Cardiac muscle cell (in vitro differentiated cells and primary cell): ENCODE measurements at regions not wholly inside any gene's neighbourhood (a gene's known extent, or its start where the extent isn't known, plus 50 kb on each side); places are given as distances from the start of the nearest gene placed in this dataset.
"Not testable (repeated sequence)": the region's sequence is repeated elsewhere in the genome, so short reads cannot be mapped to it uniquely, and the experiment has no call there.

Experiments used
- DNase-seq, 2 donors: peaks; one replicate each; pipeline versions ENCODE4 v3.0.0 to v3.0.0-alpha.2; 2010 to 2017; ENCODE audit warnings: low read depth in 1 of 2, low spot score in 1 of 2
- H3K27ac ChIP-seq: fragments of 200-600 bp; sonication (generic); 2 replicates; pipeline ENCODE4 v1.5.1; 2016
- H3K27me3 ChIP-seq: fragments of 200-600 bp; sonication (generic); 2 replicates; pipeline ENCODE4 v1.6.0; 2016; ENCODE audit warnings: control low read depth
- H3K36me3 ChIP-seq: fragments of 200-600 bp; sonication (generic); 2 replicates; pipeline ENCODE4 v1.5.1; 2016; ENCODE audit warnings: control low read depth
- H3K4me1 ChIP-seq: fragments of 200-600 bp; sonication (generic); 2 replicates; pipeline ENCODE4 v1.8.1; 2017; ENCODE audit warnings: low read depth, mild to moderate bottlenecking, mixed run types
- H3K4me3 ChIP-seq: fragments of 200-600 bp; sonication (generic); 2 replicates; pipeline ENCODE4 v1.5.1; 2016; ENCODE audit warnings: mild to moderate bottlenecking
- H3K9me3 ChIP-seq: fragments of 200-600 bp; sonication (generic); 2 replicates; pipeline ENCODE4 v1.5.1; 2017; ENCODE audit warnings: low read depth, mild to moderate bottlenecking, control low read depth
- CTCF ChIP-seq: IDR thresholded peaks from 2 replicates; pipeline ENCODE4 v1.5.1; 2012; ENCODE audit warnings: low read depth, mild to moderate bottlenecking, low read length

- Histone ChIP-seq H3K27ac (no peak overlapping the region), H3K4me1 (no peaks in the 10 kb centered on the region), H3K9me3 (no peaks in the 10 kb centered on the region), H3K27me3 (no peaks in the 10 kb centered on the region), H3K36me3 (no peaks in the 10 kb centered on the region), H3K4me3 (no peak overlapping the region)
- DNase-seq: no peak
- no peak for TF ChIP-seq CTCF
Observed at GRCh38 chr13:70527599-70527998, 419.3 kb upstream of the KLHL1 start.

- Histone ChIP-seq H3K9me3 (no peaks in the 10 kb centered on the region), H3K27ac (no peak overlapping the region), H3K36me3 (no peaks in the 10 kb centered on the region), H3K4me3 (no peak overlapping the region), H3K27me3 (no peaks in the 10 kb centered on the region), H3K4me1 (no peaks in the 10 kb centered on the region)
- no peak for TF ChIP-seq CTCF
- DNase-seq: no peak
Observed at GRCh38 chr13:70523622-70524021, 415.4 kb upstream of the KLHL1 start.

GRCh38 chr13:70520275-70521036, 412.2 kb upstream of the KLHL1 start:
- DNase-seq: no peak
- H3K9me3 ChIP-seq: no peaks in the 10 kb centered on the region
- no peaks in the 10 kb centered on the region for H3K27me3 ChIP-seq
- H3K36me3 ChIP-seq: no peaks in the 10 kb centered on the region
- no peak for TF ChIP-seq CTCF
- H3K4me1 ChIP-seq: no peaks in the 10 kb centered on the region
- H3K4me3 ChIP-seq: no peak overlapping the region
- no peak overlapping the region for H3K27ac ChIP-seq

GRCh38 chr13:70518081-70518480, 409.8 kb upstream of the KLHL1 start:
- no peak overlapping the region for H3K27ac ChIP-seq
- no peak overlapping the region for H3K4me3 ChIP-seq
- no peaks in the 10 kb centered on the region for H3K4me1 ChIP-seq
- H3K36me3 ChIP-seq: no peaks in the 10 kb centered on the region
- H3K27me3 ChIP-seq: no peaks in the 10 kb centered on the region
- no peaks in the 10 kb centered on the region for H3K9me3 ChIP-seq
- TF ChIP-seq CTCF: no peak
- DNase-seq: no peak

- H3K9me3 ChIP-seq: no peaks in the 10 kb centered on the region
- no peaks in the 10 kb centered on the region for H3K4me1 ChIP-seq
- no peaks in the 10 kb centered on the region for H3K36me3 ChIP-seq
- H3K4me3 ChIP-seq: no peak overlapping the region
- H3K27ac ChIP-seq: no peak overlapping the region
- no peak for TF ChIP-seq CTCF
- no peak for DNase-seq
- no peaks in the 10 kb centered on the region for H3K27me3 ChIP-seq
Observed at GRCh38 chr13:70516226-70516625, 408.0 kb upstream of the KLHL1 start.

GRCh38 chr13:70511861-70512417, 403.7 kb upstream of the KLHL1 start:
- not testable (repeated sequence) for H3K27me3 ChIP-seq, H3K4me3 ChIP-seq, H3K36me3 ChIP-seq, H3K27ac ChIP-seq, DNase-seq, H3K9me3 ChIP-seq, H3K4me1 ChIP-seq
